AG04449 (cell line): ENCODE measurements at regions not wholly inside any gene's neighbourhood (a gene's known extent, or its start where the extent isn't known, plus 50 kb on each side); places are given as distances from the start of the nearest gene placed in this dataset.

ENCODE experiments used
- CTCF ChIA-PET: fragments of 350-600 bp; formaldehyde crosslinking; extraction: SDS; loops from one replicate; lab custom pipeline; 2021; ENCODE audit warnings: antibody characterized with exemption; lab: Yijun Ruan, JAX
- POLR2A ChIA-PET: fragments of 400-600, 350-600 bp; formaldehyde crosslinking; extraction: SDS; loops from one replicate; lab custom pipeline; 2020; ENCODE audit warnings: antibody characterized with exemption, inconsistent platforms; lab: Yijun Ruan, JAX
- DNase-seq: peaks from one replicate; pipeline ENCODE4 v3.0.0-alpha.2; 2010; ENCODE audit warnings: low read depth, low spot score
- H3K4me3 ChIP-seq: 2 replicates; pipeline ENCODE4 v1.5.1; 2011; ENCODE audit warnings: low read depth, mild to moderate bottlenecking, control low read depth, low read length
- TF ChIP-seq, protein P1 (sequence below): IDR thresholded peaks from one replicate; pipeline ENCODE4 v1.5.1; 2011; ENCODE audit warnings: mild to moderate bottlenecking, moderate library complexity, low read length, control low read depth, inconsistent platforms; ENCODE audit not compliant: insufficient read depth; ENCODE audit errors: missing control alignments

DNA sequence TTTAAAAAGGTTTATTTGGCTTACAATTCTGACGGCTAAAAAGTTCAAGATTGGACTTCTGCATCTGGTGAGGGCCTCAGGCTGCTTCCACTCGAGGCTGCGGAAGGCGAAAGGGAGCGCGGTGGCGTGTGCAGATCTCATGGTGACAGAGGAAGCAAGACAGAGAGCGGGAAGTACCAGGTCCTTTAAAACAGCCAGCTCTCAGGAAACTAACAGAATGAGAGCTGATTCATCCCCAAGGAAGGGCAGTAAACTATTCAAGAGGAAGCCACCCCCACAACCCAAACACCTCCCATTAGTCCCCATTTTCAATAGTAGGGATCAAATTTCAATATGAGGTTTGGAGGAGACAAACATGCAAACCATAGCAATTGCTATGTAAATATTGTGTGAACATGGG lies 2144.2 kb upstream of the AGA start:
- CTCF ChIA-PET, result no interaction called here
- H3K4me3 ChIP-seq, result no peak overlapping the region
- TF ChIP-seq, protein P1, sequence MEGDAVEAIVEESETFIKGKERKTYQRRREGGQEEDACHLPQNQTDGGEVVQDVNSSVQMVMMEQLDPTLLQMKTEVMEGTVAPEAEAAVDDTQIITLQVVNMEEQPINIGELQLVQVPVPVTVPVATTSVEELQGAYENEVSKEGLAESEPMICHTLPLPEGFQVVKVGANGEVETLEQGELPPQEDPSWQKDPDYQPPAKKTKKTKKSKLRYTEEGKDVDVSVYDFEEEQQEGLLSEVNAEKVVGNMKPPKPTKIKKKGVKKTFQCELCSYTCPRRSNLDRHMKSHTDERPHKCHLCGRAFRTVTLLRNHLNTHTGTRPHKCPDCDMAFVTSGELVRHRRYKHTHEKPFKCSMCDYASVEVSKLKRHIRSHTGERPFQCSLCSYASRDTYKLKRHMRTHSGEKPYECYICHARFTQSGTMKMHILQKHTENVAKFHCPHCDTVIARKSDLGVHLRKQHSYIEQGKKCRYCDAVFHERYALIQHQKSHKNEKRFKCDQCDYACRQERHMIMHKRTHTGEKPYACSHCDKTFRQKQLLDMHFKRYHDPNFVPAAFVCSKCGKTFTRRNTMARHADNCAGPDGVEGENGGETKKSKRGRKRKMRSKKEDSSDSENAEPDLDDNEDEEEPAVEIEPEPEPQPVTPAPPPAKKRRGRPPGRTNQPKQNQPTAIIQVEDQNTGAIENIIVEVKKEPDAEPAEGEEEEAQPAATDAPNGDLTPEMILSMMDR, result no peak
- POLR2A ChIA-PET, result no interaction called here
- no peak for DNase-seq

DNA sequence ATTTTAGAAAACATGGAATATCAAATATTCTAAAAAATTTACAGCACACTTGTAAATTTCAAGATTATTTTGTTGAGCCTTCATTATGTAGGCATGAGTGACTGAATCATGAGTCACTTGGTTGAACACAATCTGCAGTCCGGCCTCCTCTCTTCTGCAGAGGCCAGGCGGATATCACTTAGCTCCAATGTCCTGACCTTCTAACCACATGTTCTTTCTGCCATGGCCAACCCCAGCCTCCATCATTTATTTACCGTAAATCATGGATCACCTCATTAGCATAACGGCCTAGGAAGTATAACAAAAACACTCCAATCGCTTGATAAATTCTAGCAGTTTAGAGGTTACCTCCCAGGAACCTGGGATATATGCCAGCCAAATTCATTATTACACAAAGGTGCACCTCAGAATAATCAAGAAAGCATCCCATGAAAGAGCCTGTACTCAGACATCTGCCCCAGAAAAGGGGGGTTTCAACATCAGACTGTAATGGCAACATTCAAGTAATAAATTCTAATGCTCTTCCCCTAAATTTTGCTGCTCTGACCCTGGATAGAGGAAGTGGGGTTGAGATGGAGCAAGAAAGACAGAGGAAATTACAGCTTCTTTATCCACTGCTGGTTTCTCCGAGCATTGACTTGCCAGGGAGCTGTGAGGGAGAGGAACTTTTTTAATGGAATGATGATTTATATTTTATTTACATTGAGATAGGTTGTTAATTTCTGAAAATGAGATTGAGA lies 2153.6 kb upstream of the AGA start:
- TF ChIP-seq, protein P1, result no peak

DNA sequence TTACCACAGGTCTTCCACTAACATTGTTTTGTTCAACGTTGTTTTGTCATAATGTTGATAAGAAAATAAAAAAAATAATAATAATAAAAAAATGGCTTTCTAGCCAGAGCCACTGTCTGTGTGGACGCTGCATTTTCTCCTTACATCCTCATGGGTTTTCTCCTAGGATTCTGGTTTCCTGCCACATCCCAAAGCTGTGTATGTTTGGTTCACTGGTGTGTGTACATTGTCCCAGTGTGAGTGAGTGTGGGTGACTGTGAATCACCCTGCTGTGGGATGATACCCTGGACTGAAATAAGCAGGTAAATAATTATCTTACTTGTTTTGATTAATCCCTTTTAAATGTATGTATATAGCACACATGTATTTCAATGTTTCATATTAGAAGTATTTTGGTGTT lies 2154.4 kb upstream of the AGA start:
- ChIA-PET CTCF (no interaction called here), POLR2A (no interaction called here)
- TF ChIP-seq, protein P1, result no peak
- no peak for DNase-seq
- H3K4me3 ChIP-seq, result no peak overlapping the region

More for the DNA sequence above, 2153.6 kb upstream of the AGA start:
- ChIA-PET POLR2A (no interaction called here), CTCF (no interaction called here)
- no peak for DNase-seq
- H3K4me3 ChIP-seq, result no peak overlapping the region

DNA sequence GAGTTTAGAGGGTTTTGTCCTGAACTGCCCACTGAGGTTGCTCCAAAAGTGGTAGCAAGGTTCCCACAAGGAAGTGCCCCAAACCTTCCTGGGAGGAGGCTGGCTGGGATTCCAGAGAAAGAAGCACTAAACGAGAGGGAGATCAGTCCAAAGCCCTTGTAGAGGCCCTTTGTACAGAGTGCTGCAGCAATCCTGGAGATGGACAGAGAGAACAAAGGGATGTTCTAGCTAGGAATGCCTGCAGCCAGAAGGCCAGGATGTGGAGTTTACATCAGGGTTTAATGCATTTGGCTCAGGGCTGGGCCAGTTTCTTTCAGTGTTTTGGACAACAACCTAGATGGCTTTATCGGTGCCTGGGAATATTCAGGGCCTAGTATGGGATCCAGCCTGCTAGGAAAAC lies 2155.1 kb upstream of the AGA start:
- no peak overlapping the region for H3K4me3 ChIP-seq
- DNase-seq, result no peak
- TF ChIP-seq, protein P1, result no peak
- ChIA-PET POLR2A (no interaction called here), CTCF (no interaction called here)

DNA sequence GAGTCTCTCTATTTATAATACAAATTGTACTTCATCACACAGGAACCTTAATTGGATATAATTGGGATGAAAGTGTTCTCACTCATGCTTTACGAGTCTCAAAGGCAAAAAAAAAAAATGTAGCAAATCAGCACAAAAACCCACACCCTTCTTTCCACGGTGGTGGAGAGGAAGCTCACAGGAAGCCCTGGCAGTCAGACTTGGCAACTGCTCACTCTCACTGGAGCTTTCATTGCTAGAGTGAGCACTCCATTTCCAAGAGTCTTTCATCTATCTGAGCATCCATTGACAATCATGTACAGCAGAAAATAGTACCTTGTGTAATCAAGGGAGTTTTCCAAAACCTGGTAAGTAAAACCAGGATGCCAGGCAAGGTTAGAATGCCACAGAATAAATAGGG lies 2159.4 kb upstream of the AGA start:
- CTCF ChIA-PET, result no interaction called here
- TF ChIP-seq, protein P1, result no peak
- POLR2A ChIA-PET, result no interaction called here
- no peak overlapping the region for H3K4me3 ChIP-seq
- no peak for DNase-seq

DNA sequence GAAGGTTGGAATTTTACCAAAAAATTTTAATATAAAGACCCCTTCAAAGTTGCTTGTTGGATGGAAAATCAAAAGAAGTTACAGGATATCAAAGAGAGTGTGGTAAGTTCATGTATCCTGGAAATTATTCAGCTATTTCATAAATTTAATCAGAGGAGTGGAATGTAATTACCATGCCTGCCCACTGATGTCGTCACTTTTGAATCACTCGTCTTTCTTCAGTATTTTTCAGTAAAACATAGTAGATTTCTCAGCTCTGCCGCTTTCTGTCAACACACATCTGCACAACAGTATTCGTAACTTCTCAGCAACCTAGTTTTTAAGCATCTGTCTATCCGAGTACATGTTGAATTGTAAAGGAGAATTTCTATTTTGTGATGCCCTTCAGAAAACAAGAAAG lies 2163.0 kb upstream of the AGA start:
- ChIA-PET CTCF (no interaction called here), POLR2A (no interaction called here)
- H3K4me3 ChIP-seq, result no peak overlapping the region
- DNase-seq, result no peak
- TF ChIP-seq, protein P1, result no peak
